ENCODE measurements at regions not wholly inside any gene's neighbourhood (a gene's known extent, or its start where the extent isn't known, plus 50 kb on each side); places are given as distances from the start of the nearest gene placed in this dataset.

DNA sequence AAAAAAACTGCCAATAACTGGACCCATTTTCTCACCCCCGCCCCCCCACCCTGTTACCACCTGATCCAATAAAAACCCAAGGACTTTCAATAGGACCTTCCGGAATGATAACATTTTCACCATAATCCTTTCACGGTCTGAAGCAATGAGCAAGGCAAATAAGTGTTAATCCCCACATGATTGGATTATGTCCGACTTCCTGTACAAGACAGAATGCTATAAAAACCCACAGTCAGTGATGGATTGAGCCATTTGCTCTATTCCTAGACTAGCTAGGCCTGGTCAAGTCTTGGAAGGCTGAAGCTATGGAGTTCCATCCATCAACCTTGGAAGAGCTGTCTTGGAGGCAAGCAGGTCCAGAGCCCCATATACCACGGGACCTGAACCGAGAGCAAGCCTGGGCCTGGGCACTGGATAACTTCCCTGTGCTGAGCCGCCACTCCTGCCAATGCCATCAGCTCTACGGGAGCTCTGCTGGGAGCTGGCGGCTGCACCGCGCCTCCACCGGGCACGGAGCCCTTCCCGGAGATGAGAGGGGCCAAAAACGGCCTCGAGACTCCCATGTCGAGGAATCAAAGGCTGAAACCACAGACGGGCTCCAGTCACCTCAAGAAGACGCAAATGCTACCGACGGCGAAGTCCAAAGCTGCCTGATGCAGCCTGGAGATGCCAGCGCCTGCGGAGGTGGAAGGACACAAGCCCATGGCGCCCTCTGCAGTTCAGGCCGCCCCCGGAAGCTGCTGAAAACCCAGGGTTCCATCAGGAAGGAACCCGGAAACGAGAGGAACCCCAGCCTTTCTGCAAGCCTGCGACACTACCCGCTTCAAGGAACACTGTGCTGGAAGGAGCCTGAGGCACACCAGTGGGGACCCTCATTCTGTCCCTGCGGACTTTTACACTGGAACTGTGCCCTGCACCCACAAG is 69.2 kb downstream of the ANXA2R start:
- Histone ChIP-seq H3K36me3 (replicated peaks in 1 of 2) (no peaks in the 10 kb centered on the region), H3K4me1 (replicated peaks in 1 of 2) (no peaks in the 10 kb centered on the region), H3K27me3 (no peaks in the 10 kb centered on the region), H3K9me3 (replicated peaks in 1 of 3) (no peaks in the 10 kb centered on the region), H3K4me3 (no peak overlapping the region), H3K27ac (no peak overlapping the region)
- intact Hi-C loops (cut with DNase I): no loop called here
- DNase-seq: peak in 2 of 7 donors; percentile 19
- no peak for TF ChIP-seq POLR2A (IDR thresholded peaks at IDR 0.05)
- TF ChIP-seq, protein P1, sequence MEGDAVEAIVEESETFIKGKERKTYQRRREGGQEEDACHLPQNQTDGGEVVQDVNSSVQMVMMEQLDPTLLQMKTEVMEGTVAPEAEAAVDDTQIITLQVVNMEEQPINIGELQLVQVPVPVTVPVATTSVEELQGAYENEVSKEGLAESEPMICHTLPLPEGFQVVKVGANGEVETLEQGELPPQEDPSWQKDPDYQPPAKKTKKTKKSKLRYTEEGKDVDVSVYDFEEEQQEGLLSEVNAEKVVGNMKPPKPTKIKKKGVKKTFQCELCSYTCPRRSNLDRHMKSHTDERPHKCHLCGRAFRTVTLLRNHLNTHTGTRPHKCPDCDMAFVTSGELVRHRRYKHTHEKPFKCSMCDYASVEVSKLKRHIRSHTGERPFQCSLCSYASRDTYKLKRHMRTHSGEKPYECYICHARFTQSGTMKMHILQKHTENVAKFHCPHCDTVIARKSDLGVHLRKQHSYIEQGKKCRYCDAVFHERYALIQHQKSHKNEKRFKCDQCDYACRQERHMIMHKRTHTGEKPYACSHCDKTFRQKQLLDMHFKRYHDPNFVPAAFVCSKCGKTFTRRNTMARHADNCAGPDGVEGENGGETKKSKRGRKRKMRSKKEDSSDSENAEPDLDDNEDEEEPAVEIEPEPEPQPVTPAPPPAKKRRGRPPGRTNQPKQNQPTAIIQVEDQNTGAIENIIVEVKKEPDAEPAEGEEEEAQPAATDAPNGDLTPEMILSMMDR (IDR thresholded peaks at IDR 0.05): peak in 2 of 6 experiments; percentile 4 to 11
- 62 to 72% (median 64%) methylated on average over 31 to 32 of the region's 32 CpGs for whole genome bisulfite sequencing, 4 donors

- H3K27me3 ChIP-seq: no peaks in the 10 kb centered on the region
- no peak for DNase-seq
- TF ChIP-seq POLR2A (IDR thresholded peaks at IDR 0.05): no peak
- TF ChIP-seq, protein P1 (IDR thresholded peaks at IDR 0.05): no peak
- intact Hi-C loops (cut with DNase I): no loop called here
- 90 to 94% (median 91%) methylated on average over 3 of the region's 3 CpGs for WGBS, 4 donors
- no peak overlapping the region for H3K27ac ChIP-seq
- H3K4me3 ChIP-seq: no peak overlapping the region
- no peaks in the 10 kb centered on the region for H3K9me3 ChIP-seq (replicated peaks in 1 of 3)
- H3K36me3 ChIP-seq (replicated peaks in 1 of 2): no peaks in the 10 kb centered on the region
- H3K4me1 ChIP-seq (replicated peaks in 1 of 2): no peaks in the 10 kb centered on the region
Measured at GRCh38 chr5:42965934-42966333, 74.2 kb downstream of the ANXA2R start.

DNA sequence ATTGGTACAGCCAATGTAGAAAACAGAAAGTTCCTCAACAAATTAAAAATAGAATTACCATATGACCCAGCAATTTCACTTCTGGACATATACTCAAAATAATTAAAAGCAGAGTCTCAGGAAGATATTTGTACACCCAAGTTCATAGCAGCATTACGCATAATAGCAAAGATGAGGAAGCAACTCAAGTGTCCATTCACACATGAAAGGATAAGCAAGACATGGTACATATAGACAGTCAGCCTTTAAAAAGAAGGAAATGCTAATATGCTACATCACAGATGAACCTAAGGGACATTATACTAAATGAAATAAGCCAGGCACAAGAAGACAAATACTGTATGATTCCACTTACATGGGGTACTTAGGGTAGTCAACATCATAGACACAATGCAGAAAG is 76.7 kb downstream of the ANXA2R start:
- Histone ChIP-seq H3K4me3 (no peak overlapping the region), H3K9me3 (replicated peaks in 1 of 3) (no peaks in the 10 kb centered on the region), H3K27ac (no peak overlapping the region), H3K27me3 (no peaks in the 10 kb centered on the region), H3K36me3 (replicated peaks in 1 of 2) (no peaks in the 10 kb centered on the region), H3K4me1 (replicated peaks in 1 of 2) (no peaks in the 10 kb centered on the region)
- intact Hi-C loops (cut with DNase I): no loop called here
- TF ChIP-seq POLR2A (IDR thresholded peaks at IDR 0.05): no peak
- TF ChIP-seq, protein P1 (IDR thresholded peaks at IDR 0.05): no peak
- DNase-seq: no peak
- 84 to 95% (median 89%) methylated on average over 1 of the region's 1 CpG for WGBS, 4 donors

- Histone ChIP-seq H3K36me3 (replicated peaks in 1 of 2) (no peaks in the 10 kb centered on the region), H3K4me1 (replicated peaks in 1 of 2) (no peaks in the 10 kb centered on the region), H3K27me3 (no peaks in the 10 kb centered on the region), H3K4me3 (no peak overlapping the region), H3K9me3 (replicated peaks in 1 of 3) (no peaks in the 10 kb centered on the region), H3K27ac (no peak overlapping the region)
- intact Hi-C loops (cut with DNase I): no loop called here
- 59 to 72% (median 63%) methylated on average over 2 of the region's 2 CpGs for WGBS, 4 donors
- TF ChIP-seq POLR2A (IDR thresholded peaks at IDR 0.05): no peak
- TF ChIP-seq, protein P1 (IDR thresholded peaks at IDR 0.05): no peak
- DNase-seq: no peak
Measured at GRCh38 chr5:42962124-42962523, 78.0 kb downstream of the ANXA2R start.

Measured in adrenal gland (tissue), 9 donors.